HG02610 (cell line): ENCODE measurements at regions not wholly inside any gene's neighbourhood (a gene's known extent, or its start where the extent isn't known, plus 50 kb on each side); places are given as distances from the start of the nearest gene placed in this dataset.

Experiments
- ATAC-seq: cut with Tn5 transposase; IDR thresholded peaks from one replicate; pipeline ENCODE4 v1.9.1; 2021; ENCODE audit warnings: mild to moderate bottlenecking, moderate library complexity; ENCODE audit not compliant: unreplicated experiment

DNA sequence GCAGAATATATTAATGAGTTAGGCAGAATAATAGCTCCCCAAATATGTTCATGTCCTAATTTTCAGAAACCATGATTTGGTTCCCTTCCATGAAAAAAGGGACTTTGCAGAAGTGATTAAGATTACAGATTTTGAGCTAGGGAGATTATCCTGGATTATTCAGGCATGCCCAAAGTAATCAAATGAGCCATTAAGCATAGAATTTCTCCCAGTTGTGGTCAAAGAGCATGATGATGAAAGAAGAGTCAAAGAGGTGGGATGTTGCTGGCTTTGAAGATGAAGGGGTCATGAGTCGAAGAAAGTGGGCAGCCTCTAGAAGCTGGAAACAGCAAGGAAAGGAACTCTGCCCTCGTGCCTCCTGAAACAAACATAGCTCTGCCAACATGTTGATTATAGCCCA lies 254.2 kb upstream of the CDIN1 start:
- no peak for ATAC-seq

DNA sequence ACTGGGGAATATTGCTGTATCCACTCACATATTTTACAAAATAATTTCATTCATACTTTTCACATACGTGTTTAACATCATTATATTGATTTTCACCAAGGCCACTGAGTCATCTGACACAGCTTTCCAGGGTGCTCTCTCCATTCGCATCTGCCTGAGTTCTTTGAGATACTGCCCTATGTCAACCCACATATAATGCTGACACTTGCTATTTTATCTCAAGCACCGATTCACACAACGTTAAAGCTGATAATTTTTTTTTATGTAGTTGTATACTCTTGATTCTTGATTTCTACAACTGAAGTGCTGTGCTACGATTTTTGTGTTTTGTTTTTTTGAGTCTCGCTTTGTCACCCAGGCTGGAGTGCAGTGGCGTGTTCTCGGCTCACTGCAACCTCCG lies 249.8 kb upstream of the CDIN1 start:
- no peak for ATAC-seq

DNA sequence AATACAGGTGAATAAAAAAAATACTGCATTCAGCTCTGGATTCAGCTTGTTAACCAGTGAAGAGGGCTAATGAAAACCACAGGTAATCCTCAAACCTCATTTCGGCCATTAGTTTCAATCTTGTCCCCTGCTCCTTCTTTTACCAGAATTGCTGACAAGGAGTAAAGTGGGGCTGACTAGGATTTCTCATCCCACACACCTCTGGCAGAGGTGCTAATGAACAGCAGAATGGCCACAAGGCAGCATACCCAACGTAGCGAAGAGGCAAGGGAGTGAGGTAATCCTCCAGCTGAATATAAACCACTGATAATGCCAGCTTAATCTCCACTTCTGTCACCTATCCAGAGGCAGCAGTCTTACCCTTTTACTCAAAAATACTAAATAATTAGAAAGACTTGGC lies 248.8 kb upstream of the CDIN1 start:
- ATAC-seq, result no peak

DNA sequence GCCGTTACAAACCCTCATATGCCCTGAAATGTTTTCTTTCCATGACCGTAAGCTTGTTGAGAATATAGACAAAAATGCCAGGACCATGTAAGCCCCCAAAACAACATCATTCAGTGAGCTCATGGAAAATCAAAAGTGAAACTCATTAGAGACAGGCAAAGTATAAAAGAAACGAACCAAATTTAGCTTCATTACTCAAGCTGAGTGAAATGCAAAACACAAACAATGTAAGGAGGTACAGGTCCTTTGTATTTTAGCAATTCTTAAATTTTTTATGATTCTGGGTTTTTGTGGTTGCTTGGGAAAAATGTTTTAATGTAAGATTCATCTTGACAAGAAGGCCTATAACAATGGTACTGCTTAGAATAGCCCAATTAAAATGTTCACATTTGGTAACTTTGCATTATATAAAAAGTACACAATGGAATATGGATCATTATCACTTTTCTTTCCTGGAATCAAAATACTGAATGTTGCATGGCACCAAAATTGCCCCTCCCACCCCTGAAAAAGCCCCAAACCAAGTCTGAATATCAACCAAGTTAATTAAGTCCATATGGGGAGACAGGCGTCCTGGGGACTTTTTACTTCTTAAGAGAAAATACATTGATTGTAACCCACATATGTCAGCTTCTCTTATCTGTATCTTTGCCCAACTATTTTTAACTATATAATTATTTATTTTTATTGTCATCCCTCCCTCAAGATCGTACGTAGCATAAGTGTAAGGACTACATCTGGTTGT lies 247.7 kb upstream of the CDIN1 start:
- no peak for ATAC-seq

DNA sequence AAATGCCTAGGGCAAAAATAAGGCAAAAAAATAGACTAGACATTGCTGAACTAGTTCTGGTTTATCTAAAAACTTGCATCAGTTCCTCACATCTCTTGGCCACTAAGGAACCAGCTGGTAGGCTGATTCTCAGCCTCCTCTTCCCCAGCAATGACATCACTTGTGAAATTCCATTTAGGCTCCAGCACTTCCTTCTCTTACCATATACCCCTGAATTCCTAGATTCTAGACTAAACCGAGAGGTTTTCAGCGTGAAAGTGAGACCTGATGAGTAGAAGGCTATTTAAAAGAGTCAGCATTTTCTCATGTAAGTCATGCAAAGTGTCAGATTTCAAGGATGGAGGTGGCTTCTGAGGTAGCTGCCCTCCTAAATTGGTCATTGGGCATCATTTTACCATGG lies 247.1 kb upstream of the CDIN1 start:
- ATAC-seq, result no peak

DNA sequence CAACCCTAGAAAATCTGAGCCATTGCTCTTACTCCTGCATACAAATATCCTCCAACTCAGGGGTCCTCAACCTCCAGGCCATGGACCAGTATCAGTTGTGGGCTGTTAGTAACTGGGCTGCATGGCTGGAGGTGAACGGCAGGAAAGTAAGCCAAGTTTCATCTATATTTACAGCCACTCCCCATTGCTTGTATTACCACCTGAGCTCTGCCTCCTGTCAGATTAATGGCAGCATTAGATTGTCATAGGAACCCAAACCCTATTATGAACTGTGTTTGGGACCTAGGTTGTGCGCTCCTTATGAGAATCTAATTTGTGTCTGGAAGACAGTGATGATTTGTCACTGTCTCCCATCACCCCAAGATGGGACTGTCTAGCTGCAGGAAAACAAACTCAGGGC lies 246.5 kb upstream of the CDIN1 start:
- ATAC-seq, result no peak

DNA sequence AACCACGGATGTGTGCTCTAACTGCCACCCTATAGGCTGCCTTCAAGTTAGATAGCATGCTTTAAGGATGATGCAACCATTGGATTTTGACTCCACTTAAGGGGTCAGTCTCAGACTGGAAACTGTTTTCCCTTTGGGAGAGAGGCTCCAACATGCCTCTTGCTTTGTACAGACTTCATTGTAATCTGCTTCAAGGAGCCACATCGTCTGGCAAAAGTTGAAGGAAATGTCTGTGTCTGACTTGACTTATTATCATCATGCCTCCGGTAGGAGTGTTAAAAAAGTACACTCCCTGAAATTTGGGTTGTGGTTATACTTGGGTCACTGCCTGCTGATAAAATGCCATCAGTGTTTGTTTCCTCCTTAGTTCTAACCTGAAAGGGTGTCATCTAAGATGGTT lies 245.4 kb upstream of the CDIN1 start:
- ATAC-seq, result no peak

DNA sequence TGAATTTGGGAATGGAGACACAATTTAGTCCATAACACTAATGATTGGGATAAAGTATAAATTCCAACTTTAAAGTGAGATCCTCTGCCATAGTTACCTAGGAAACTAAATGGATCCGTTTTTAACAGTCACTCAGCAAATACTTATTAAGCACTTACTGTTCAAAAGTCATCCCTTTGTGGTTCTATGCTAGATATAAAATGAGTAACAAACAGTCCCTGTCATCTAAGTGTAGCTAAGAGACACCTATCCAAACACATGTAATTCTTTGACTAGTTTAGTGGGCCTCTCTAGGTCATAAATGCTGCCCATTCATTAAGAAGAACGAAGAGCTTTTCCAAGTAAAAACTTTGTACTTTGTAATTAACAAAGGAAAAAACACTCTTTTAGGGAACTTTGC lies 244.2 kb upstream of the CDIN1 start:
- no peak for ATAC-seq

DNA sequence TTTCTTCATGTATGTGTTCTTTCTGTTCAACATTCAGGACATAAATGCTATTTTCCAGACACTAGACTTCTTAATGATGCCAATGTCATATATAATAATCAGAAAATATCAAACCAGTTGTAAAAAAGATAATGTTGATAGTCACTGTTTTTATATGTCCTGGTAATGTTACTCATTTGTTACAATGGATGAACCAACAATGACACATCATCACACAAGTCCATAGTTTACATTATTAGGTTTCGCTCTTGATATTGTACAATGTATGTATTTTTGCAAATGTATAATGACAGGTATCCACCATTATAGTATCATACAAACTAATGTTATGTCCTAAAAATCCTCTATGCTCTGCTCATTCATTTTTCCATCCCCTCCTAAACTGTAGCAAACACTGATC lies 243.8 kb upstream of the CDIN1 start:
- no peak for ATAC-seq

DNA sequence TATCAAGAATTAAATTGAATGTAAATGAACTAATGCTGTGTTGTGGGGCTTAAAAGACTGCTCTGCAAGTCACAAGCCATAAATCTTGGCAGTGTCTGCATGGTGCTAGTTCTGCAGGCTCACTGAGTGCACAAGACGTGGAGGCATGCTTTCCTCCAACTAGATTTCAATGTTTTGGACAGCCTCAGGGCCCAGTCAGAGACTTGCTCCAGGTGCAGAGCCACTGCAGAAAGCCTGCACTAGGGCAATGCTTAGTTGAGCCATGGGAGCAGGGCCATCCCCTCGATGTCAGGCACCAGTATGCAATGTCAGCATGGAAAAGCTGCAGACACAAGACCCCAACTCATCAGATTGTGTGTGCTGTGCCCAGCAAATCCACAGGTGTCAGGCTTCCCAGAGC lies 234.5 kb upstream of the CDIN1 start:
- ATAC-seq, result no peak

DNA sequence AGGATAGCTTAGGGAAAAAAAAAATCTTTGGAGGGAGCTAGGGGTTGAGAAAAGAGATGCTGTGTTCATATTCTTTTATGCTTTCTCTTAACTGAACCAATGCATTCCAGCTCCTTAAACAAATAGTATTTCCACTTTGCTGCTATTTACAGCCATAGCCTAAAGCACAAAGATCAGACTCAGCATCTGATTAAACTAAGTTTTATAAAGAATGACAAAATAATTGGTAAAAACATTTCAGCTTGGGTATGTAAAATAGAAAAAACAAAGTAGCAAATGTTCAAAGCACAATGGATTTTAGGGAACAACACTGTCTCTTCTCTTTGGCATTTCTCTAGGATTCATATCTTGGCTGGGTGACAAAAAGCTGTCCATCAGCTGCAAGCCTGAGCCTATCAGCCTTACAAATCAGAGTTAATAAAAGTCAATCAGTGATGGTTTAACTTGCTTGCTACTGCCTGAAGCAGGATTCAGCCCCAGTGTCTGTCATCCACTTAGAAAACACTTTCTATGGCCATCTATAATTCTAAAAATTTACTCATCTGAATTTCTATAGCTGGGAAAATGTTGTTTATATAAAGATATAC lies 232.1 kb upstream of the CDIN1 start:
- no peak for ATAC-seq

DNA sequence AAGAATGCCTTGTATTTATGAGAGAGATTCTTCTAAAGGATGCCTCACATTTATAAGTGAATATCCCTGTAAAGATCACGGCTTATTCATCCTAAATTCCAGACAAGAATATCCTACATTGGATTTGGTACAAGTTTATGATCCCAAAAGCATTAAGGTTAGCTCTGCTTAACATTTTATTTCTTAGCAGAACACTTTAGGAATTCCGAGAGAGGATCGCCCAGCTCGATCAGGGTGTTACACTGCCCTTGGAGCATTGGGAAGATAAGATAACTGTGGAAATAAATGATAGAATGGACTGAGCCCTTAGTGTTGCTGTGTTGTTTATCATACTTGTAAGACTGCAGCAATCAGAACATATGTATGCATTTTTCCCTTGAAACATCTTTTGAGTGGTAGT lies 223.0 kb upstream of the CDIN1 start:
- no peak for ATAC-seq

DNA sequence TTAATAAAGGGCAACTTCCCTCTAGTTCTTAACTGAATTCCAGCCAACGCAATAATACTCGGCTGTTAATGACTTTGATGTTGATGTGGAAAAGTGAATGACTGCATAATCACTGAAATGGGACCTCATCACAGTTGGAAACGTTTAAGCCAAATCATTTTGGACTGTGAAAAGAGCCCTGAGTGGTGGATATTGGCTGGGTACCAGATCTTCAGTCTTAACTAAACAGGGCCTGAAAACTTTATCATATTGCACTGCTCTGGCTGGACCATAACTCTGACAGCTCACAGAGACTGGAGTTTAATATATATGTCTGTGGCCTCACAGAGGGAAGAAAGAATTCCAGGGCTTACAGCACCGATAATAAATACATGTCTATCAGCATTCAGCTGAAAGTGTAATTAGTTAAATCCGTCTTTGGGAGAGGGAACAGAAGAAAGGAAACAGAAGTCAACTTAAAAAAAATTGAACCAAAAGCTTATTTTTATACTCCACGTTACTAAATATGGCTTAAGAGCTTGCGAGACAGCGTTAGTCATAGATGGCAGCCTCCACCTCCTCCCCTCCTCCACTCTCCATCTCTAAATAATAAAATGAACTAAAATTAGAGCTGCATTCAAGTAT lies 222.3 kb upstream of the CDIN1 start:
- no peak for ATAC-seq

DNA sequence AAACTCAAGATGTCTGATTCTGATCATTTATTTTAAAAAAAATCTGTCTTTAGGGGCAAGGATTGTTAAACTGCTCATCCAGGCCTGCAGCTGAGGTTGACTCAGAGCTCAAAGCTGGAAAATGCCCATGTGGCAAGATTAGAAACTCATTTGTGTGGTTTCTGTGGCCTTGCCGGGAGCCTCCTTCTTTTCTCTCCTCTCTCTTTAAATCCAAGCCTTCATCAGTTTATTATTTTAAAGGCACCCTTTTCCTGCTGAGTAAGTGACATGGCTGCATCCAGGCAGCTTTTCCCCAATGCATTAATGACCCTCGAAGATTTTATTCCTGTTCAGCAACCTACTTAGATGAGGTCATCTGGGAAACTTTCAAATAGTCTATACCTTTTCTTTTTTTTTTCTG lies 221.3 kb upstream of the CDIN1 start:
- no peak for ATAC-seq

DNA sequence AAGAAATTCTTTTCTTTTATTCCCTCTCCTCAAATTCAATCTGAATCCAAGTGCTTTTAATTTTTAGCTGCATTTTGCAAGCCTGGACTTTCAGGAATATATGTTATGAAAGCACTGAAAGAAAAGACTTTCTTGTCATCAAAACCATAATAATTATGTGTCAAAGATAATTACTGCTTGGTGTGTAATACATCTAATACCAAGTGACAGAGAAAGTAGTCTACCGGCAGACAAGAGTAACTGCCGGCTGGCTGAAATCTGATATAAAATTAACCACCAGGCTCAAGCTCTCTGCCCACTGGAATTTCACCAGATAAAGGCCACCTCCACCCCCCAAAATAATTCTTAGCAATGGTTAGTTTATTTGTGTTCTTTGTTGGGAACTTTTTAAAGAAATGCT lies 220.9 kb upstream of the CDIN1 start:
- ATAC-seq, result no peak

DNA sequence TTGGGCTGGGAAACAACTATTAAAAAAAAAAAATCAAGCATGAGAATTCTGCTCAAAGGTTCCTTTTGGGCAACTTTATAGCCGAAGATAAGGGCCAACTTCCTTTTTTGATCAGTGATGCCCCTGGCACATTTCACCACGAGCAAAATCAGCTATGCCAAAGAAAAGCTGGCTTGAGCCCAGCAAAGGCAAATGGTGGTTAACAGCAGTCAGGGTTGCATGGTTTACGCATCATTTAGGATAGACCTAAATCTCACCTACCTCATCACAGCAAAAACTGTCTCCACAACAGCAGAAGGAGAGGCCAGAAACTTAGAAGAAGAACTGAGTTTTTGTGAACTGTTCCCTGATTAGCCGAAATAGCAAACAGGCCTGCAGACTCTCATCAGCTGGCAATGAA lies 220.1 kb upstream of the CDIN1 start:
- no peak for ATAC-seq

DNA sequence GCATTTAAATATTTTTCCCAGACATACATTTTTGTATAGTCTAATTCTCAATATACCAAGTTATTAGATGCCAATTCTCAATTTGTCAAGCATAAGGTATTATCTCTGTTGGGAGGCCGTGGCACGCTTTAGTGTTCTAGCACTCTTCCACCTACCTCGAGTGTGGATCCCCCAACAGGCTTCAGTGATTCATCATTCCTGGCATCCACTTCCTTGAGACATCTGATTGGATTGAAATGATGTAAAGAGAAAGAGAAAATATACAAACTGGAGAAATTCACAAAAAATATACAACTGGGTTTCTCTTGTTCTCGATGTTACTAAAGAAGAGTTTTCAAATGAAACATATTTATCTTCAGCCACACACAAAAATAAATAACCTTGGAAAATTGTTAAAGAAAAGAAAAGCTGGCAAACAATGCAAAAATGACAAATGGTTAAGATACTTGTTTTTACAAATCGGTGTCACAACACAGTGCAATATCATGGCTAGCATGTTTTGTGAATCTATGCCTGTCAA lies 218.0 kb upstream of the CDIN1 start:
- ATAC-seq, result no peak

DNA sequence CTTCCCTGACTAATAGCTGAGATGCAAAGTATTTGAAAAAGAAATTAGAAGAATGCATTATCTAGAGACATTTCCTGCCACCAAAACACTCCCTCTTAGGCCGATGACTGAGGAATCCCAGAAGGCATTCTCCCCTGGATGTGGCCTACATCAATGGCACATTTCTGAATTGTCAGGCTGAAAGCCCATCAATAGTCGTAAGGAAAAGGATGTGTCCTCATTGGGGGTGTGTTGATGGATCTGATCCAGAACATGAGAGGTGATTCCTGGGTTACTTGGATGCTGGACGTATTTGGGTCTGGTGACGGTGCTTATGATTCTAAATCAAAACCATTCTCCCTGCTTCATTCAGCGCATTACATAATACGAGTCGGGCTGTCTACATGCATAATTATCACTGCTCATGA lies 216.9 kb upstream of the CDIN1 start:
- ATAC-seq, result no peak

DNA sequence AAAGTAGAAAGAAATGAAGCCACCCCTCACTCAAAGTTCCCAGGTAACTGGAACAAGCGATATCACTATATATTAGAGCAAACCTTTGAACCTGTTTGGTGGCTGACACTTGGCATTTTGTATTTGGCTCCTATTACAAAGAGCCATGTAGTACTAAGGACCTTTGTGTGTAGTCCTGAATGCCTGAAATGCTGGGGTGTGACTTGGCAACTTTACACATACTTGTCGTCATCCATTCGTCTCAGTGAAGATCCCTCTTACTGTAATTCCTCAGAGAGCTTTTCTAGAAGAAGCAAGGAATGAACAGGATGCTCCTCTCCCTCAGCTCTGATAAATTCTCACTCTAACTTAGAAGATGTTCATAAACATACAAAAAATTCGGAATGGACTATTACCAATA lies 216.1 kb upstream of the CDIN1 start:
- no peak for ATAC-seq

DNA sequence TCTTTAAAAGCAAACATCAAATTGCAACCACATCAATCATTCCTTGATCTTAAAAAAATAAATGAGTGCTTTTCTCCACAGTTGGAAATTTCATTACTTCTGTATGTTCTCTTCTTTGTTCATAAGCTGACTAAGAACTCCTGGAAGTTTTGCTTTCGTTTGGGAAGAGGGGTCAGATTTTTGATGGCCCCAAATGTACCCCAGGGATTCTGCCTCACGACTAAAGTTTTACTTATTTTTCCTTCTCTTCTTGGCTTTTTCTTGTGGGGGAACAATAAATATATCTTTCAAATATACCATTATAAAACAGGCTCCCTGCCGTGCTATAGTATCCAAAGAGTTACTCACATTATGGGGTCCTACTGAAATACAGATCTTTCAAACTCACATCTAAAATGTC lies 215.0 kb upstream of the CDIN1 start:
- no peak for ATAC-seq

DNA sequence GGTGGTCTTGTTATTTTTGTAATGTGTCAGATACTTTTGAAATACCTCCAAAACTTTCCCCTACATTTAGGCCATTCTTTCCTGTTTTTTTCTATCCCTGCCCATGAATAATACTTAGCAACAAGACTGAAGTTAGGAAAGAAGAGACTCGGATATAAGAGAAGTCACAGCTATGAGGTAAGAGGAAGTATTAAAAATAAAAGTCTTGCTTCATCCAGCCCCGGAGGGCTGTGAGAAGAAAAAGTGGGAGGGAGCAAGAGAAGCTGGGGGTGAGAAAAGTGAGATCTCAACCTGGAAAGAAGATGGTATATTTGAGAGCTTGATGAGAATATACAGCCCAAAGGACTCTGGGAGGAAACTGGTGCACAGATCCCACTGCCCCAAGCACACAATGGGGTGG lies 213.5 kb upstream of the CDIN1 start:
- no peak for ATAC-seq

DNA sequence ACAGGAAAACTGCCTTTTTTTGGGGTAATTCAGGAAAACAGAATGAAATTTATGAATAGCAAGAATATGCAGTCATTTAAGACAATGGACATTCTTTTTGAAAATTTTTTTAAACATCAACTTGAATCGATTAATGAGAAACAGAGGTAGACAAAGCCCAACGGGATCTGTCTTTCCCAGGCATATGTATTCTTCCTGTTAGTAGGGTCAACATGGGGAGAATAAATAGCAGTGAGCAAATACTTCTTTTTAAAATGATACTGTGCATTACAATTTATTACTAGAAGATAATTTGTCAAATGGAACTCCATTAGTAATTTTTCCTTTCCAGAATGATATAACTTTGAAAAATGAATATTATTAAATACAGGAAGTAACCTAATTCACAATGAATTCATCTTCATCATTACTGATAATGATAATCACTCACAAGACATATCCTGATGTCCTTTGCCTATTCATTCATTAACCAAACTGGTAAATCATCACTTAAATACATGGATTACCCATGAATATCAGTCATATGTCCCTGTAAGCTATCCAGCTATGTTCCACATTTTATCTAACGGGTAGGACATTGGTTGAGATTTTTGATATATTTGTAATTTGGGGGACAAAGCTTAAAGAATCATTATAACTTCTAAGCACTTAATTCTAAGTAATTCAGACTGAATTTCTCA lies 209.2 kb upstream of the CDIN1 start:
- ATAC-seq, result no peak
